SH-SY5Y (cell line): ENCODE measurements at regions not wholly inside any gene's neighbourhood (a gene's known extent, or its start where the extent isn't known, plus 50 kb on each side); places are given as distances from the start of the nearest gene placed in this dataset.

Experiments
- GATA2 ChIP-seq: IDR thresholded peaks from 2 replicates; pipeline ENCODE4 v1.6.1; 2011; ENCODE audit warnings: mild to moderate bottlenecking, low read depth, low read length
- GATA3 ChIP-seq: IDR thresholded peaks from 2 replicates; pipeline ENCODE4 v1.6.1; 2011; ENCODE audit warnings: low read depth, mild to moderate bottlenecking, low read length, moderate library complexity

GRCh38 chr1:229213797-229214196, 57.1 kb upstream of the RAB4A start:
- TF ChIP-seq GATA2 (no peak), GATA3 (no peak)
